Tibial nerve (tissue), 3 donors: ENCODE measurements at regions not wholly inside any gene's neighbourhood (a gene's known extent, or its start where the extent isn't known, plus 50 kb on each side); places are given as distances from the start of the nearest gene placed in this dataset.

Source experiments
- POLR2A ChIP-seq, 2 donors: fragments of 450-650 bp; IDR thresholded peaks; one replicate each; pipeline ENCODE4 v1.6.1; 2017; ENCODE audit warnings: antibody characterized with exemption in 2 of 2, mild to moderate bottlenecking in 2 of 2, moderate library complexity in 2 of 2
- TF ChIP-seq, protein P1 (sequence below), 5 experiments: fragments of 200-600 bp in 3 of 5; fragments of 450-650 bp in 2 of 5; sonication (generic) in 3 of 5; IDR thresholded peaks; one replicate each; pipeline ENCODE4 v1.5.1; 2016 to 2019; ENCODE audit warnings: antibody characterized with exemption in 5 of 5, mild to moderate bottlenecking in 3 of 5, moderate library complexity in 2 of 5

DNA sequence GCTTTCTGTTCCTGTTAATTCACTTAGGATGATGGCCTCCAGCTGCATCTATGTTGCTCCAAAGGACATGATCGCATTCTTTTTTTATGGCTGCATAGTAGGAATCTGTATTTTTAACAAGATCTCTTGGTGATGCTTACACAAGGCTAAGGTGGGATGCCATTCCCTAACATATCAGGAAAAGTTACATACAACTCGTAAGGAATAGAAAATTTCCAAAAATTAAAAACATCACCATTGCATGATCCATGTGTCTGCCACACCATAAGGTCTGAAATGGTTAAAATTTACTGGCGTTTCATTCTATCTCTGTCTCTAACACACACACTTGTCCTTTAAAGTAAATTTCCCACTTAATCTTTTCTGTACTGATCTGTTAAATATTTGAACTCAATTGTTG lies 608.4 kb downstream of the PRELID2 start:
- TF ChIP-seq, protein P1, sequence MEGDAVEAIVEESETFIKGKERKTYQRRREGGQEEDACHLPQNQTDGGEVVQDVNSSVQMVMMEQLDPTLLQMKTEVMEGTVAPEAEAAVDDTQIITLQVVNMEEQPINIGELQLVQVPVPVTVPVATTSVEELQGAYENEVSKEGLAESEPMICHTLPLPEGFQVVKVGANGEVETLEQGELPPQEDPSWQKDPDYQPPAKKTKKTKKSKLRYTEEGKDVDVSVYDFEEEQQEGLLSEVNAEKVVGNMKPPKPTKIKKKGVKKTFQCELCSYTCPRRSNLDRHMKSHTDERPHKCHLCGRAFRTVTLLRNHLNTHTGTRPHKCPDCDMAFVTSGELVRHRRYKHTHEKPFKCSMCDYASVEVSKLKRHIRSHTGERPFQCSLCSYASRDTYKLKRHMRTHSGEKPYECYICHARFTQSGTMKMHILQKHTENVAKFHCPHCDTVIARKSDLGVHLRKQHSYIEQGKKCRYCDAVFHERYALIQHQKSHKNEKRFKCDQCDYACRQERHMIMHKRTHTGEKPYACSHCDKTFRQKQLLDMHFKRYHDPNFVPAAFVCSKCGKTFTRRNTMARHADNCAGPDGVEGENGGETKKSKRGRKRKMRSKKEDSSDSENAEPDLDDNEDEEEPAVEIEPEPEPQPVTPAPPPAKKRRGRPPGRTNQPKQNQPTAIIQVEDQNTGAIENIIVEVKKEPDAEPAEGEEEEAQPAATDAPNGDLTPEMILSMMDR (IDR thresholded peaks at IDR 0.05): no peak
- TF ChIP-seq POLR2A (IDR thresholded peaks at IDR 0.05): no peak
